ENCODE measurements at regions not wholly inside any gene's neighbourhood (a gene's known extent, or its start where the extent isn't known, plus 50 kb on each side); places are given as distances from the start of the nearest gene placed in this dataset.

- DNase-seq = no peak
Measured at GRCh38 chr20:43304598-43304997, 114.9 kb upstream of the PTPRT start.

GRCh38 chr20:43302936-43303335 lies 113.2 kb upstream of the PTPRT start:
- no peak for DNase-seq

- DNase-seq = no peak
Measured at GRCh38 chr20:43300901-43301300, 111.2 kb upstream of the PTPRT start.

- no peak for DNase-seq
Measured at GRCh38 chr20:43295781-43296180, 106.1 kb upstream of the PTPRT start.

GRCh38 chr20:43295263-43295662 lies 105.6 kb upstream of the PTPRT start:
- DNase-seq = no peak

- DNase-seq = no peak
Measured at GRCh38 chr20:43294031-43294430, 104.3 kb upstream of the PTPRT start.

- no peak for DNase-seq
Measured at GRCh38 chr20:43293068-43293786, 103.5 kb upstream of the PTPRT start.

GRCh38 chr20:43292222-43292621 lies 102.5 kb upstream of the PTPRT start:
- DNase-seq = no peak

GRCh38 chr20:43287637-43288036 lies 97.9 kb upstream of the PTPRT start:
- no peak for DNase-seq

- no peak for DNase-seq
Measured at GRCh38 chr20:43285170-43285569, 95.5 kb upstream of the PTPRT start.

- DNase-seq = no peak
Measured at GRCh38 chr20:43284486-43284885, 94.8 kb upstream of the PTPRT start.

GRCh38 chr20:43283126-43283525 lies 93.4 kb upstream of the PTPRT start:
- DNase-seq = no peak

- DNase-seq = no peak
Measured at GRCh38 chr20:43271980-43272379, 82.3 kb upstream of the PTPRT start.

- DNase-seq = no peak
Measured at GRCh38 chr20:43265449-43265848, 75.7 kb upstream of the PTPRT start.

- no peak for DNase-seq
Measured at GRCh38 chr20:43263226-43263625, 73.5 kb upstream of the PTPRT start.

- DNase-seq = no peak
Measured at GRCh38 chr20:43262341-43262740, 72.6 kb upstream of the PTPRT start.

- DNase-seq = no peak
Measured at GRCh38 chr20:43255877-43256276, 66.2 kb upstream of the PTPRT start.

- DNase-seq = no peak
Measured at GRCh38 chr20:43252761-43253160, 63.1 kb upstream of the PTPRT start.

GRCh38 chr20:43248341-43248740 lies 58.6 kb upstream of the PTPRT start:
- no peak for DNase-seq

- DNase-seq = no peak
Measured at GRCh38 chr20:43247361-43247760, 57.7 kb upstream of the PTPRT start.

GRCh38 chr20:43244647-43245046 lies 54.9 kb upstream of the PTPRT start:
- DNase-seq = no peak

- DNase-seq = peak; percentile 49
Measured at GRCh38 chr20:43243672-43244269, 54.1 kb upstream of the PTPRT start.

GRCh38 chr20:43241057-43241702 lies 51.5 kb upstream of the PTPRT start:
- no peak for DNase-seq

Data from NCI-H1105 (cell line).